GM04504 (cell line): ENCODE measurements at regions not wholly inside any gene's neighbourhood (a gene's known extent, or its start where the extent isn't known, plus 50 kb on each side); places are given as distances from the start of the nearest gene placed in this dataset.
"Not testable (repeated sequence)": the region's sequence is repeated elsewhere in the genome, so short reads cannot be mapped to it uniquely, and the experiment has no call there.

Experiments used
- DNase-seq: peaks from one replicate; pipeline ENCODE4 v3.0.0-alpha.2; 2012; ENCODE audit warnings: low read depth

- DNase-seq = no peak
Observed at GRCh38 chr13:71300602-71301001, 566.4 kb downstream of the DACH1 start.

DNA sequence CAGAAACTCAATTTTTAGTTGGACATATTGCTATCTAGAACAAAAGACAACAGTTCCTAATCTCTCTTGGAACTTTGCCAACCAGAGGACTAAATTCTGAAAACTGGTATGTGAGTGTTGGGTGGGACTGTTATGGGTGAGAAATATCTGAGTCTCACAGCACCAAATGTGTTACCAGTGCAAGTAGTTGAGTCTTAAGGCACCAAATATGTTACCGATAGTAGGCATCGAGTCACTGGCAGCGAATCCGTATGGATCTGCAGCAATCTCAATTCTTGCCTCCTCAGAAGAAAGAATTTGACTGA, 575.2 kb downstream of the DACH1 start:
- DNase-seq = no peak

GRCh38 chr13:71290963-71291841, 575.8 kb downstream of the DACH1 start:
- DNase-seq = peak; percentile 1

GRCh38 chr13:71289980-71290379, 577.0 kb downstream of the DACH1 start:
- not testable (repeated sequence) for DNase-seq

- DNase-seq = no peak
Observed at GRCh38 chr13:71285700-71286099, 581.3 kb downstream of the DACH1 start.

GRCh38 chr13:71278512-71278911, 588.5 kb downstream of the DACH1 start:
- DNase-seq = no peak

GRCh38 chr13:71274923-71275608, 591.9 kb downstream of the DACH1 start:
- DNase-seq = no peak

- DNase-seq = no peak
Observed at GRCh38 chr13:71261256-71261655, 605.7 kb downstream of the DACH1 start.

DNA sequence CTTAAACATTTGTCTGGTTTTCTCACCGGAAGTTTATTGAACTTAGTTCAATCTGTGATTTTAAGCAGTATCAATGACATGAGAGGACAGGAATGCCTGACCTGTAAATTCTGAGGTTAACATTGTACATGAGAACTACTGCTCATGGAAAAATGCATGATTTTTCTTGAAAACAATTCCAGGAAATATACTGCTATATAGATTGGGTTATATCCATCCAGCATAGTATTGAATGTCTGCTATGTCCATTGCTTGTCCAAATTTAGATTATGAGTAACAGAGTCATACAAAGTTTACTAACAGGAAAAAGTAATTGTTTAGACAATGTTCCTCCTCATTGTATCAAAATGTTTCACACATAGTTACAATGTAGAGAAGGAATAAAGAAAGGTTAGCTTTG, 606.8 kb downstream of the DACH1 start:
- DNase-seq = no peak

DNA sequence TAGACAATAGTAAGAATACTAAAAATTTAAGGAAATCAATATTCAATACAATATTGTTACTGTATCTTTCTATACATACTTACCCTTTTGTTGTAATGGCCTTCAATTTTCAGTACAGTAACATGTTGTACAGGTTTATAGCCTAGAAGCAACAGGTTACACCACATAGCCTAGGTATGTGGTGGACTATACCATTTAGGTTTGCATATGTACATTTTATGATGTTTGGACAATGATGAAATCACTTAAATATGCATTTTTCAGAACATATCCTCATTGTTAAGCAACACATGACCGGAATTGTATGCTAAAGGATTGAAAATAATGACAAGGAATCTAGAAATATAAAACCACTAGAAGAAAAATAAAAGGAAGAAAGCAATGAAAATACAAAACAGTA, 611.4 kb downstream of the DACH1 start:
- no peak for DNase-seq

- no peak for DNase-seq
Observed at GRCh38 chr13:71254384-71254783, 612.6 kb downstream of the DACH1 start.

DNA sequence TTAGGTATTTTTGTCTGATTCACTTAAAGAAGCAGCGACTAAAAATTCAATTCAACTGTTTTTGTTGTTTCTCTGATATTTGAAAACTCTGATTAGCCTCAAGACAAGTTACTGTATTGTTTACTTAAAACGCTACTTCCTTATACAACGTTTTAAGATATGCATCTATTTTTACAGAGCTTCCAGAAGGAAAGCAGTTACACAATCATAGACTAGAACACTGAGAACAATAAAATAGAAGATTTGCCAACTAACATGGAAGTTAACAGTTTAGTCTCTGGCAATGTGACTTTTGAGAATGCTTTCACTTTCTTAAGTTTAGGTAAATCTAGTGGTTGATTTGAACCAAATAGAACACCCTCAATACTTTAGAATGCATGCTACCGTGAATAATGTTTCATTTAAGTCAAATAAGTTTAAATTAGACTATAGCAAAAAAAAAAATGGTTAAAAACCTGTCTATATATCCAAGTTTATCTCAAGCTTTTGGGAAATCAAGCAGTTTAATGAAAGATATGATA, 614.8 kb downstream of the DACH1 start:
- no peak for DNase-seq

- DNase-seq = no peak
Observed at GRCh38 chr13:71251292-71251951, 615.6 kb downstream of the DACH1 start.

GRCh38 chr13:71249011-71249410, 618.0 kb downstream of the DACH1 start:
- DNase-seq = no peak

DNA sequence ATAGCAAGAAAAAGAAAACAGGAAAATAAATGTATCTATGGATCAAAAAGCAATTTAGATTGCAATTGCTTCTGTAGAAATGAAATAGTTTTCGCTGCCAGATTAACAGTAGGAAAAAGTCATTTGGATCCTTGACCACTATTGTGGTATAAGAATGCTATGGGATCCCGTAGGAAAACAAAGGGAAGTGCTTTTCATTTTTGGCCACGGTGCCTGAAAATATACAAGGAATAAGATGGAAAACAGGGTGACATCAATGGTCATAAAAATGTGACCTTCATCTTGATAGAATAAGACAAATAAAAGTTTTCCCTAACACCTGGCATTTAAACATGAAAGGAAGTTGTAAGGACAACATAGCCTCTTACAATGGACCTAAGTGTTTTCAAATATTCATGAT, 622.8 kb downstream of the DACH1 start:
- no peak for DNase-seq

DNA sequence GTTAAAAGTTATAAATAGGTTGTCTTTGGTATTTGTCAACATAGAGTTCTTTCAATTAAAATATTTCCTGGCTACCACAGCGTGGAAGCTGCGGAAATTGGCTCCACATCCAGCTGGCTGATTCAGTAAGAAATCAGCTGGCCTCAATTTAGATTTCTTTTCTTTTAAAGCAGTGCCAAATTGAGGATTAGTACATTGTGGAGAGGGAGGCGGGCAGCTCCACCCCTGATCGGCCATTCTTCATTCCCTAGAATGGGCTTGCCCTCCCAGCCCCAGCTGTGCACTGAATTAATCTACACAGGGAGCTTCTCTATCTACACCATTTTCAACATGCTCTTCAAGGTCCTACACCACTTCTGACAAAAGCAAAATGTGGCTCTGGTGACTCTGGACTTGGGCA, 624.8 kb downstream of the DACH1 start:
- no peak for DNase-seq

- DNase-seq = no peak
Observed at GRCh38 chr13:71240911-71241310, 626.1 kb downstream of the DACH1 start.

DNA sequence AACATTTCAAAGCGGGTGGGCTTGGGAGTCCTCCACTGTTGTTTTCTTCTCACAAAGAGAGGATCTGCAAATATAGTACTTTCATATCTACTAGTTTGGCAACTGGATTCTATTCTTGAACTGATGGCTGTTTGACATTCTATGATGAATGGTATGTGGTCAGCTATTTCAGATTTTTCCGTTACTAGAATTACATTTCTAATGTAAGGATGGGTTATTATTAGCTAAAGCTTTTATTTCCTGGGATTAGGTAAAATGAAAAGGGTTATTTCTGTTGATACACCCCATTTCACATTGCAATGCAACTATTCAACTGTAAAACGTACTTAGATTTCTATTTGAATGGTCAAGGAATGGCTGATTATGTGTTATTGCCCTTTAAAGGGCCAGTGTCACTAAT, 629.7 kb downstream of the DACH1 start:
- DNase-seq = no peak

GRCh38 chr13:71219698-71220415, 647.1 kb downstream of the DACH1 start:
- no peak for DNase-seq

DNA sequence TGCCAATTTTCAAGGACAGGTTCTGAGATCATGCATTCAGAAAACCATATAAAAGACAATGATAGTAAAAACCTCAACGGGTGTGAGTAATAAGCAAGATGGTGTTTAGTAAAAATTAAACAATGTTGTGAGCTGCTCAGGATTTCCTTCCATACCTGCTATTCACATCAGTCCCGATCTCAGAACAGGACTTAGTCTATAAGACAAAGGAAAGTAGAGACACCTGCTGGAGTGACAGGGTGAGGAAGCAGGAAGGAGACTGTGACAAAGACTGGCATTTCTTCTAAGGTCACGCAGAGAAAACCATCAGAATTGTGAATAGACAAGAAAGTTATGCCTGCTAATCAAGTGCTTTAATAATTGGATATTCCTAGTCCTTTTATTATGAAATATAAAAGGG, 648.0 kb downstream of the DACH1 start:
- DNase-seq = no peak

GRCh38 chr13:71217827-71218226, 649.2 kb downstream of the DACH1 start:
- DNase-seq = no peak

GRCh38 chr13:71214821-71215220, 652.2 kb downstream of the DACH1 start:
- DNase-seq = no peak
